GM18861 (cell line): ENCODE measurements at regions not wholly inside any gene's neighbourhood (a gene's known extent, or its start where the extent isn't known, plus 50 kb on each side); places are given as distances from the start of the nearest gene placed in this dataset.

Experiments used
- ATAC-seq: cut with Tn5 transposase; IDR thresholded peaks from one replicate; pipeline ENCODE4 v1.9.1; 2021; ENCODE audit not compliant: unreplicated experiment

- ATAC-seq = no peak
Observed at GRCh38 chr6:164337925-164338397, 923.4 kb downstream of the QKI start.

DNA sequence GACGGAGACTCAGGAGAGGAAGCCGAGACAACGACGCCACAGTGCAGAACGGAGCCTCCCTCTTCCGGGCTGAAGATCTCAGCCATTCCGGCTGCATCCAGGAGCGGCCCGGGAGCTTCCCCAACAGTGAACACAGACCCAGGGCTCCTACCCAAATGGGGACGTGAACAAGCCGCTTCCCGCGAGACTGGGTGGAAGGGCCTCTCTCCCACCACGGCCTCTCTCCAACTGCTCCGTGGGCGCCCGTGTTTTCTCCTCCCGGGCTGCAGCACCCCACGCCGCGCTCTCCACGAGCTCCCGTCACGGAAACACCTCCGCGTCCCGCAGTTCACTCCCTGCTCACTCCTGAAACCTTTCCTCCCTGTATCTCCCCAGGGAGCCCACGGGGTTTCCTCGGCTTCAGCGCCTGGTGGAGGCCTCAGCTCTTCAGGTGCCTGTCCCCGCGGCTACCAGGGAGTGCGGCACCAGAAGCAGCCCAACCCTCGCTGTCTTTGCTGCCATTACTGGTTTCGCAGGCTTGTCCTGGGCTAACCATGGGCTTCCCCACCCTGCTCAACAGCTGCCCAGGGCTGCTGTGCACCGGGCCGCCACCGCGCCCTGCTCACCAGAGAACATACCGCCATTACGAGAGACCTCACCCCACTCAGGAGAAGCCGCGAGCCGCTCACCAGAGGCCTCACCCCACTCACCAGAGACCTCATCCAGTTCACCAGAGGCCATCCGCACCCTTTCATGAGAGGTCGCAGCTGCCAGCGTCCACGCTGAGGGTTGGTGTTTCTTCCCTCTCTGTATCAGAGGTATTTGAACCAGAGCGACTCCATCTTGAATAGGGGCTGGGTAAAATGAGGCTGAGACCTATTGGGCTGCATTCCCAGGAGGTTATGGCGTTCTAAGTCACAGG lies 922.8 kb downstream of the QKI start:
- no peak for ATAC-seq

GRCh38 chr6:164336455-164336854 lies 921.9 kb downstream of the QKI start:
- ATAC-seq = no peak

GRCh38 chr6:164331026-164331425 lies 916.5 kb downstream of the QKI start:
- no peak for ATAC-seq

GRCh38 chr6:164325168-164325567 lies 910.6 kb downstream of the QKI start:
- no peak for ATAC-seq

GRCh38 chr6:164322533-164322932 lies 908.0 kb downstream of the QKI start:
- no peak for ATAC-seq

DNA sequence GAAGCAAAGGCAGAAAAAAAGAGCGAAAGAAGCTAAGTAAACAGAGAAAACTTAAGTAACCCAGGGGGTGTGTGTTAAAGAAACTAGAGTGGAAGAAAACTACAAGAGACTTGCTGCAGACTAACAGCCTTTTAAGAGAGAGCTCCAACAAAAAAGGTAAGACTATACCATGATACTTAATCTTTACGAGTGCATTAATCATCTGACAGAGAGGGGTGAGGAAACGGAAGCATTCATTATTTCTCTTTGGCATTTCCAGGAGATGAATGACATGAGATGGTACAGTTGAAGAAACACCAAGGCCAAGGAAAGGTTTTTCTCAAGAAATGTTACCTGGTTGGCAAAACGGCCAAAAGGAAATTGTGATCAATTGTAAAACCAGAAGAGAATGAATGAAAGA lies 906.8 kb downstream of the QKI start:
- ATAC-seq = no peak

GRCh38 chr6:164315376-164315775 lies 900.9 kb downstream of the QKI start:
- ATAC-seq = no peak

- no peak for ATAC-seq
Observed at GRCh38 chr6:164308339-164308738, 893.8 kb downstream of the QKI start.

GRCh38 chr6:164303102-164303964 lies 888.8 kb downstream of the QKI start:
- no peak for ATAC-seq

DNA sequence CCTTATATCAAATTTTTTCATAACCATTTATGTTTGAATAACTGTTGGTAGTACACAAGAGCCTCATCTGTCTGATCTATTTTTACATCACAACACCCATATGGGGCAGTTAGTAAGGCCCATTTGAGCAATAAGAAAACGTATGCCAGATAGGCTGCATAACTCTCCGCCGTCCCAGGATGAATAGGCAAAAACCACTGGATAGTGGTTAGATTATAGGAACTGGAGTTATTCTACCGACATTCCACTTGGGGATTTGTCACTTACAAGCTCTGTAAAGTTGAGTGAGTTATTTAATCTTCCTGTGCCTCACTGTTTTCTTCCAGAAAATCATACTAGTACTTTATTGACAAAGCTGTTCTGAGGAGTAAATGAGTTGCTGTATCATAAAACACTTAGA lies 881.9 kb downstream of the QKI start:
- no peak for ATAC-seq

DNA sequence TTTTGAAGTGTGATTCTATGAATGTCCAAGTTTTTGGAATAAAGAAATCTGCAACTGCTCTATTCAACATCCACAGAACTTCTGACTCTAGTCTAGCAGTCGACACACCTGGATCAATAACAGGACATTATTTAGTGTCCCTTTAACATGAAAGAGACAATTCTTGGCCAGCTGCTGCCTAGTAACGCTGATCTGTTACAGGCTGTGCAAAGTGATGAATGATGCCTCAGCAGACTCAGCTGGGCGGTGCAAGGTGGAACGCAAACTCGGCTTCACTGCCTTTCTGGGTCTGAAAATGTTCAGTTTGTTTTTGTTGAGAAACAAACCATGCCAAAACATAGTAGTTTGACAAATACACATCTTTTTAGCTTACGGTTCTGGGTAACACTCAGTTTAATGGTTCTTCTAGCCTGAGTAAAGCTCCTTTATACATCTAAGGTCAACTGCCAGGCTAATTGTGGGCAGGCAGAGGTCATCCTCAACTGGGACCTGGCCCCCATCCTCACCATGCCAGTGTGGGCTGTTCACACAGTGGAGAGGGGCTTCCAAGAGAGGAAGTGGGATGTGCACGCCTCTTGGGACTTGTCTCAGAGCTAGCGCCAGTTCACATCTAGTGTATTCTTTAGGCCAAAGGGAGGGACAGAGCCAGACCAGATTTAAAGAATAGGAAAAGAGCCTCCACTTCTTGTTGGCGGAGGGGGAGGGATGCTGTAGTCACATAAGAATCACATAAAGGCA lies 879.7 kb downstream of the QKI start:
- no peak for ATAC-seq

- ATAC-seq = no peak
Observed at GRCh38 chr6:164291224-164291623, 876.7 kb downstream of the QKI start.

GRCh38 chr6:164290101-164290500 lies 875.6 kb downstream of the QKI start:
- ATAC-seq = no peak

GRCh38 chr6:164286011-164286410 lies 871.5 kb downstream of the QKI start:
- ATAC-seq = no peak

- no peak for ATAC-seq
Observed at GRCh38 chr6:164283574-164283973, 869.1 kb downstream of the QKI start.

DNA sequence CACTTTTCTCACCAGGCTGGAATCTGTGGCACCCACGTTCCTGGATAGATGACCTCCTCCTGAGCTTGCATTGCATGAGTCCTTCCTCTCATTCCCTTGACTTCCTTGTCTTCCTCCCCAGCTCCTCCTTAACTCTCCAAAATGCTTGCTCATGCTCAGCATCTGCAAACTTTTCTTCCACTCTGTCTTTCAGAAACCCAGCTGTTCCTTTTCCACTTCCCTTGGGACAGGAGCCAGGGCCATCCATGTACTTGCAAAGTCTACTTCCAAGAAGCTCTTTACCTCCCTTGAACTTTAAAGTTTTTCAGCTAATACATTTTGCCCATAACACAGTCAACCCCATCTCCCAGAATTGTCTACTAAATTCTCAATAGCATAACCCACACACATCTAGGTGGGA lies 861.7 kb downstream of the QKI start:
- ATAC-seq = no peak

DNA sequence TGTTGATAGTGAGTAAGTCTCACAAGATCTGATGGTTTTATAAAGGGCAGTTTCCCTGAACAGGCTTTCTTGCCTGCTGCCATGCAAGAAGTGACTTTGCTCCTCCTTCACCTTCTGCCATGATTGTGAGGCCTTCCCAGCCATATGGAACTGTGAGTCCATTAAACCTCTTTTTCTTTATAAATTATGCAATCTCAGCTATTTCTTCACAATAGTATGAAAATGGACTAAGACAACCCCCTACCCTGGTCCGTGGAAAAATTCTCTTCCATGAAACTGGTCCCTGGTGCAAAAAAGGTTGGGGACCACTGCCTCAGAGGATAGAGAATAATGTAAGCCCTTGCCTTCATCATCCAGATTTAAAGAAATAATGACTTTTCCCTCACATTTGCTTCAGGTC lies 861.3 kb downstream of the QKI start:
- no peak for ATAC-seq

GRCh38 chr6:164274493-164274892 lies 860.0 kb downstream of the QKI start:
- ATAC-seq = no peak

- ATAC-seq = no peak
Observed at GRCh38 chr6:164273491-164273890, 859.0 kb downstream of the QKI start.

DNA sequence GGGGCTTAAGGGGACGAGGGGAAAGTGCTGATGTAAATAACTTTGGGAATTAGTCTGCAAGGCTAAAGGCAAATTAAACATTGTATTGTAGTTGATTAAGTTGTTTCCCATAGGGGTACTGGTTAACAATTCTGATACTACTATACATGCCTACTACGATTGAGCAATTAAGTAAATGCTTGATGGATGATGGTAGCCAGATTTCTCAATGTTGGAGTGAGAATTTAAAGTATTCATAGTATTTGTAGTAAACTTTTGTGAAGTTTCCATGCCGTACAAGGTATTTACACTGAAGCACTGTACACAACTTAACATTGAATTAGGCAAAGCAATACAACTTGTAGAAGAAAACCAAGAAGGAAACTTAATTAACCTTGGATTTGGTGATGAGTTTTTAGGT lies 852.3 kb downstream of the QKI start:
- no peak for ATAC-seq
